Mesenchymal stem cell (in vitro differentiated cells and primary cell): ENCODE measurements at regions not wholly inside any gene's neighbourhood (a gene's known extent, or its start where the extent isn't known, plus 50 kb on each side); places are given as distances from the start of the nearest gene placed in this dataset.
A peak's percentile ranks its signal among the peaks of the same experiment; 100 is the strongest.

Experiments
- DNase-seq: peaks from one replicate; pipeline ENCODE4 v3.0.0-alpha.2; 2013
- H2AFZ ChIP-seq: one replicate; pipeline ENCODE4 v1.6.1; 2013; ENCODE audit warnings: low read depth, mild to moderate bottlenecking, control low read depth, inconsistent platforms, low read length, moderate library complexity
- H2AK5ac ChIP-seq: 2 replicates; pipeline ENCODE4 v1.6.1; 2013; ENCODE audit warnings: low read length, moderate library complexity, mild to moderate bottlenecking, inconsistent platforms; ENCODE audit not compliant: severe bottlenecking
- H2BK120ac ChIP-seq: one replicate; pipeline ENCODE4 v1.6.1; 2013; ENCODE audit warnings: low read depth, mild to moderate bottlenecking, inconsistent platforms, low read length, moderate library complexity
- H2BK12ac ChIP-seq, 2 experiments: one replicate each; pipeline ENCODE4 v1.6.1; 2013; ENCODE audit warnings: inconsistent platforms in 2 of 2, low read length in 2 of 2, mild to moderate bottlenecking in 2 of 2, moderate library complexity in 2 of 2, control low read depth in 1 of 2
- H2BK15ac ChIP-seq: one replicate; pipeline ENCODE4 v1.6.1; 2013; ENCODE audit warnings: mild to moderate bottlenecking, low read depth, inconsistent platforms; ENCODE audit not compliant: poor library complexity, severe bottlenecking
- H2BK5ac ChIP-seq: 2 replicates; pipeline ENCODE4 v1.6.1; 2013; ENCODE audit warnings: low read depth, mild to moderate bottlenecking, low read length, control low read depth, inconsistent platforms; ENCODE audit not compliant: poor library complexity, severe bottlenecking
- H3K14ac ChIP-seq, 2 experiments: one replicate each; pipeline ENCODE4 v1.6.1; 2013; ENCODE audit warnings: inconsistent platforms in 2 of 2, low read length in 2 of 2, control low read depth in 1 of 2, mild to moderate bottlenecking in 1 of 2, moderate library complexity in 1 of 2
- H3K18ac ChIP-seq, 2 experiments: one replicate each; pipeline ENCODE4 v1.6.1; 2013; ENCODE audit warnings: inconsistent platforms in 2 of 2, low read length in 2 of 2, control low read depth in 1 of 2, low read depth in 1 of 2, mild to moderate bottlenecking in 1 of 2
- H3K23ac ChIP-seq, 2 experiments: one replicate each; pipeline ENCODE4 v1.6.1; 2013; ENCODE audit warnings: inconsistent platforms in 2 of 2, low read length in 2 of 2, mild to moderate bottlenecking in 2 of 2, moderate library complexity in 2 of 2, control low read depth in 1 of 2
- H3K27ac ChIP-seq: 2 replicates; pipeline ENCODE4 v1.5.1; 2013; ENCODE audit warnings: mild to moderate bottlenecking, moderate library complexity, low read length, control low read depth, inconsistent platforms; ENCODE audit not compliant: poor library complexity, severe bottlenecking
- H3K27me3 ChIP-seq, 2 experiments: 2 replicates each; pipeline versions ENCODE4 v1.6.1 to v1.7.0; 2013; ENCODE audit warnings: low read length in 2 of 2, mild to moderate bottlenecking in 2 of 2, moderate library complexity in 2 of 2, control low read depth in 1 of 2, inconsistent platforms in 1 of 2; ENCODE audit not compliant: control insufficient read depth in 1 of 2, insufficient read depth in 1 of 2
- H3K36me3 ChIP-seq, 2 experiments: 2 replicates each; pipeline versions ENCODE4 v1.6.1 to v1.7.0; 2013; ENCODE audit warnings: low read length in 2 of 2, control low read depth in 1 of 2, inconsistent platforms in 1 of 2, low read depth in 1 of 2, mild to moderate bottlenecking in 1 of 2; ENCODE audit not compliant: insufficient read depth in 2 of 2, control insufficient read depth in 1 of 2
- H3K4ac ChIP-seq, 2 experiments: one replicate each; pipeline ENCODE4 v1.6.1; 2013; ENCODE audit warnings: inconsistent platforms in 2 of 2, low read length in 2 of 2, mild to moderate bottlenecking in 2 of 2, moderate library complexity in 2 of 2, control low read depth in 1 of 2, low read depth in 1 of 2
- H3K4me1 ChIP-seq: 2 replicates; pipeline ENCODE4 v1.6.1; 2013; ENCODE audit warnings: low read depth, low read length, control low read depth; ENCODE audit not compliant: control insufficient read depth, insufficient read depth
- H3K4me2 ChIP-seq: 2 replicates; pipeline ENCODE4 v1.6.1; 2013; ENCODE audit warnings: low read length, mild to moderate bottlenecking, inconsistent platforms; ENCODE audit not compliant: poor library complexity, severe bottlenecking
- H3K4me3 ChIP-seq, 2 experiments: 2 replicates each; pipeline versions ENCODE4 v1.5.1 to v1.7.0; 2013; ENCODE audit warnings: low read length in 2 of 2, mild to moderate bottlenecking in 2 of 2, control low read depth in 1 of 2, low read depth in 1 of 2; ENCODE audit not compliant: insufficient read depth in 1 of 2
- H3K79me1 ChIP-seq: replicated peaks from 2 replicates; pipeline ENCODE4 v1.6.1; 2013; ENCODE audit warnings: mild to moderate bottlenecking, control low read depth, low read length, inconsistent platforms; ENCODE audit not compliant: poor library complexity, severe bottlenecking
- H3K9ac ChIP-seq: 2 replicates; pipeline ENCODE4 v1.7.0; 2013; ENCODE audit warnings: mild to moderate bottlenecking, low read length, moderate library complexity
- H3K9me3 ChIP-seq: 2 replicates; pipeline ENCODE4 v1.7.0; 2013; ENCODE audit warnings: mild to moderate bottlenecking, low read length; ENCODE audit not compliant: control insufficient read depth
- H4K8ac ChIP-seq: one replicate; pipeline ENCODE4 v1.6.1; 2013; ENCODE audit warnings: inconsistent platforms, mild to moderate bottlenecking, low read length, moderate library complexity
- H4K91ac ChIP-seq: one replicate; pipeline ENCODE4 v1.6.1; 2013; ENCODE audit warnings: mild to moderate bottlenecking, low read length, inconsistent platforms
- WGBS: methylation state at CpG from one replicate; pipeline ENCODE4 v1.1.7; 2013; ENCODE audit warnings: mixed read lengths; 5-methylcytosine and 5-hydroxymethylcytosine counted together

DNA sequence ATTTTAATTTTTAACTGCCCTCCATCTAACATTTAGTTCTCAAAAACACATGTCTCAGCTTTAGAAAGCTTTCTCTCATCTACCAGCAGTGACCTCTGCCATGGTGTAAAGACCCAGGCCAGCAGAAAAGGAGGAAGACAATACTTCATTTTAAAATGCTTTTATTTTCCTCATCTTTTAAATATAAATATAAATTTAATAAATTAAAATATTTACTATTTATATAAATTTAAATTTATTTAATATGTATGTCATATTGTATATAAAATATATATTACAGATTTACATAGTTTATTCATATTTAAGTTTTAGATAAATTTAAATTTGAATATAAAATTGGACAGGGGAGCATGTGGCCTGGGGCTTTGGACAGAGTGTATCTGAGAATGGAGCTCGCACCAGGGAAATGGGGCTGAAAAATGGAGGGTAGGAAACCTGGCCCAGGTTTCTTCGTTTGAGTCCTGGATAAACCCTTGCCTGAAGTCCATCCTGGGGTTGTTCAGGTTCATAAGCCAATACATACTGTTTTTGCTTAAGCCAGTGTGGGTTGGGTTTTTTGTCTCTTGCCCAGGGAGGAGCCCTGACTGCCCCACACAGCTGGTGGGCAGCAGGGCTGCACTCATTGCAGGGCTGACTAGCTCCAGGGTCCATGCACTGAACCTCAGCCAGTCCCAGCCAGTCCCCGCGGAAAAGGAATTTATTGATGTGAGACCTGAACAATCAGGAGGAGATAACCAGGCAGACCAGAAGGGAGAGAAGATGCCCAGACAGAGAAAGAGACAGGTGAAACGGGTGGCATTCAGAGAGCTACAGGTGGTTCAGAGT lies 77.3 kb upstream of the LAPTM4A start:
- no peak overlapping the region for H2BK120ac ChIP-seq
- 92% methylated on average over 5 of the region's 5 CpGs for WGBS
- H2BK15ac ChIP-seq = no peak overlapping the region
- no peak overlapping the region for H3K18ac ChIP-seq
- no peak overlapping the region for H3K4ac ChIP-seq
- peaks cover 0 to 6% of the 10 kb centered on the region in 2 experiments for H3K27me3 ChIP-seq
- H3K79me1 ChIP-seq = no peaks in the 10 kb centered on the region
- no peak overlapping the region for H3K9ac ChIP-seq
- peak overlapping the region; percentile 20 for H2AFZ ChIP-seq
- H3K4me2 ChIP-seq = no peak overlapping the region
- no peak overlapping the region for H2BK5ac ChIP-seq
- H2BK12ac ChIP-seq = no peak overlapping the region
- no peak overlapping the region for H3K23ac ChIP-seq
- H3K14ac ChIP-seq = no peak overlapping the region
- no peak overlapping the region for H2AK5ac ChIP-seq
- H3K27ac ChIP-seq = no peak overlapping the region
- H4K8ac ChIP-seq = no peak overlapping the region
- no peaks in the 10 kb centered on the region for H3K36me3 ChIP-seq
- no peaks in the 10 kb centered on the region for H3K9me3 ChIP-seq
- no peak overlapping the region for H3K4me3 ChIP-seq
- peaks cover 20% of the 10 kb centered on the region for H3K4me1 ChIP-seq
- H4K91ac ChIP-seq = no peak overlapping the region
- DNase-seq = no peak

- Histone ChIP-seq H2BK5ac (no peak overlapping the region), H3K79me1 (no peaks in the 10 kb centered on the region), H3K4me2 (no peak overlapping the region), H2BK120ac (no peak overlapping the region), H3K23ac (no peak overlapping the region), H3K4me1 (peaks cover 22% of the 10 kb centered on the region), H3K36me3 (no peaks in the 10 kb centered on the region), H2AK5ac (no peak overlapping the region), H3K18ac (no peak overlapping the region), H4K8ac (no peak overlapping the region), H2BK15ac (no peak overlapping the region), H3K27ac (no peak overlapping the region), H2AFZ (no peak overlapping the region), H4K91ac (no peak overlapping the region), H3K4ac (no peak overlapping the region), H3K27me3 (peaks cover 0 to 11% of the 10 kb centered on the region in 2 experiments), H3K9me3 (no peaks in the 10 kb centered on the region), H3K4me3 (no peak overlapping the region), H3K14ac (no peak overlapping the region), H3K9ac (no peak overlapping the region), H2BK12ac (no peak overlapping the region)
- 95% methylated on average over 2 of the region's 3 CpGs for whole genome bisulfite sequencing
- DNase-seq = no peak
Measured at GRCh38 chr2:20126469-20126868, 75.0 kb upstream of the LAPTM4A start.

DNA sequence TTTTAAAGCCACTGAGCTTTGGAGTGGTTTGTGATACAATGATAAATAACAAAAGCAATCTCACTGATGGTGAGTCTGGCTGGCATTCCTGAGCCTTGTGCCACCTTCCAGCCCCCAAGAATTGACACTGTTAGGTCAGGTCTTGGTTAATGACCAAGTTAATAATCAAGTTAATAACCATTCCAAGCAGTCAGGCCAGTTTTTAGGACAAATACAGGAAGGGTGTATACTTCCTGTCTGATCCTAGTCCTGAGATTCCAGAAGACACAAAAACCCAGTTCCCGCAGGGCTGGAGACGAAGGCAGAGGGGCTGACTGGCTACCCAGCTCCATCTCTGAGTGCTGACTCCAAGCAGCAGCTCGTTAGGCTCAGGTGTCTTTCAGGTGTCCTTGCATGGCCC lies 74.6 kb upstream of the LAPTM4A start:
- Histone ChIP-seq H3K27ac (no peak overlapping the region), H4K8ac (no peak overlapping the region), H3K23ac (no peak overlapping the region), H3K79me1 (no peaks in the 10 kb centered on the region), H2BK120ac (no peak overlapping the region), H3K4me3 (no peak overlapping the region), H2BK5ac (no peak overlapping the region), H3K14ac (no peak overlapping the region), H3K4ac (no peak overlapping the region), H3K9ac (no peak overlapping the region), H3K36me3 (no peaks in the 10 kb centered on the region), H3K9me3 (no peaks in the 10 kb centered on the region), H4K91ac (no peak overlapping the region), H2AFZ (no peak overlapping the region), H3K18ac (no peak overlapping the region), H2BK15ac (no peak overlapping the region), H3K4me2 (no peak overlapping the region), H3K4me1 (peaks cover 20% of the 10 kb centered on the region), H2BK12ac (no peak overlapping the region), H3K27me3 (peaks cover 0 to 11% of the 10 kb centered on the region in 2 experiments), H2AK5ac (no peak overlapping the region)
- DNase-seq = no peak
- WGBS = 79% methylated on average over 3 of the region's 3 CpGs

DNA sequence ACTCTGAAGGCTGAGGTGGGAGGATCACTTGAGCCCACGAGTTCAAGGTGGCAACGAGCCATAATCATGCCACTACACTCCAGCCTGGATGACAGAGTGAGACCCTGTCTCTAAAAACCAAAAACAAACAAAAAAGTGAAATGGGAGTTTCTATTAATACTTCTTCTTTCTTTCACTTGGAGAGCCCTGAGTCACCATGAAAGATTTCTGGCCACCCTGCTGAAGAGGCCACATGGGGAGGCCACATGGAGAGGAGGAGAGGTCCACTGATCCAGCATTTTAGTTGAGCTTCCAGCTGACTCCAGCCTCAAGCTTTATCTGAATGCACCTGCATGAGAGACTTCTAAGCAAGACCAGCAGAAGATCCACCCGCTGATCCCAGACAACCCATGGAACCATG lies 74.2 kb upstream of the LAPTM4A start:
- 100% methylated on average over 3 of the region's 3 CpGs for WGBS
- Histone ChIP-seq H3K23ac (no peak overlapping the region), H2BK5ac (no peak overlapping the region), H4K91ac (no peak overlapping the region), H2BK15ac (no peak overlapping the region), H3K4me1 (peaks cover 16% of the 10 kb centered on the region), H2BK12ac (no peak overlapping the region), H3K27ac (no peak overlapping the region), H3K4me2 (no peak overlapping the region), H3K27me3 (peaks cover 0 to 14% of the 10 kb centered on the region in 2 experiments), H4K8ac (no peak overlapping the region), H3K9ac (no peak overlapping the region), H3K4ac (no peak overlapping the region), H2AK5ac (no peak overlapping the region), H3K79me1 (no peaks in the 10 kb centered on the region), H3K14ac (no peak overlapping the region), H3K36me3 (no peaks in the 10 kb centered on the region), H3K9me3 (no peaks in the 10 kb centered on the region), H3K4me3 (no peak overlapping the region), H3K18ac (no peak overlapping the region), H2AFZ (no peak overlapping the region), H2BK120ac (no peak overlapping the region)
- DNase-seq = no peak
